ENCODE measurements at regions not wholly inside any gene's neighbourhood (a gene's known extent, or its start where the extent isn't known, plus 50 kb on each side); places are given as distances from the start of the nearest gene placed in this dataset.
A peak's percentile ranks its signal among the peaks of the same experiment; 100 is the strongest.

- no peaks in the 10 kb centered on the region for H3K27me3 Mint-ChIP-seq (ENCODE audit: low read depth, unreplicated experiment)
- no peak overlapping the region for H3K4me3 Mint-ChIP-seq (ENCODE audit: unreplicated experiment)
These were observed 238.7 kb downstream of the TBL1XR1 start for GRCh38 chr3:176958560-176958959.

GRCh38 chr3:176954517-176954916 is 242.8 kb downstream of the TBL1XR1 start:
- FAIRE-seq, result no peak
- no peak for TF ChIP-seq EZH2 (IDR thresholded peaks at IDR 0.05; ENCODE audit: insufficient read depth, low read length)
- TF ChIP-seq, protein P1, sequence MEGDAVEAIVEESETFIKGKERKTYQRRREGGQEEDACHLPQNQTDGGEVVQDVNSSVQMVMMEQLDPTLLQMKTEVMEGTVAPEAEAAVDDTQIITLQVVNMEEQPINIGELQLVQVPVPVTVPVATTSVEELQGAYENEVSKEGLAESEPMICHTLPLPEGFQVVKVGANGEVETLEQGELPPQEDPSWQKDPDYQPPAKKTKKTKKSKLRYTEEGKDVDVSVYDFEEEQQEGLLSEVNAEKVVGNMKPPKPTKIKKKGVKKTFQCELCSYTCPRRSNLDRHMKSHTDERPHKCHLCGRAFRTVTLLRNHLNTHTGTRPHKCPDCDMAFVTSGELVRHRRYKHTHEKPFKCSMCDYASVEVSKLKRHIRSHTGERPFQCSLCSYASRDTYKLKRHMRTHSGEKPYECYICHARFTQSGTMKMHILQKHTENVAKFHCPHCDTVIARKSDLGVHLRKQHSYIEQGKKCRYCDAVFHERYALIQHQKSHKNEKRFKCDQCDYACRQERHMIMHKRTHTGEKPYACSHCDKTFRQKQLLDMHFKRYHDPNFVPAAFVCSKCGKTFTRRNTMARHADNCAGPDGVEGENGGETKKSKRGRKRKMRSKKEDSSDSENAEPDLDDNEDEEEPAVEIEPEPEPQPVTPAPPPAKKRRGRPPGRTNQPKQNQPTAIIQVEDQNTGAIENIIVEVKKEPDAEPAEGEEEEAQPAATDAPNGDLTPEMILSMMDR (IDR thresholded peaks at IDR 0.05; ENCODE audit: insufficient read depth, low read depth, low read length), result no peak

More at GRCh38 chr3:176958560-176958959, 238.7 kb downstream of the TBL1XR1 start:
- Mint-ChIP-seq H3K9me3 (ENCODE audit: unreplicated experiment) (no peaks in the 10 kb centered on the region), H3K27ac (ENCODE audit: unreplicated experiment) (no peak overlapping the region), H3K4me1 (ENCODE audit: low read depth, unreplicated experiment) (peaks cover 13% of the 10 kb centered on the region), H3K36me3 (ENCODE audit: low read depth, unreplicated experiment) (no peaks in the 10 kb centered on the region)
- TF ChIP-seq, protein P1 (IDR thresholded peaks at IDR 0.05; ENCODE audit: insufficient read depth, low read depth, low read length), result no peak
- no peak for TF ChIP-seq EZH2 (IDR thresholded peaks at IDR 0.05; ENCODE audit: insufficient read depth, low read length)
- DNase-seq (ENCODE audit: low read depth) (no peak), FAIRE-seq (no peak)
- H3K9me3 ChIP-seq (ENCODE audit: insufficient read depth, low read depth, low read length), result no peaks in the 10 kb centered on the region
- H3K79me2 ChIP-seq (ENCODE audit: insufficient read depth, low read length), result no peaks in the 10 kb centered on the region
- H3K4me1 ChIP-seq (ENCODE audit: insufficient read depth, low read length), result no peaks in the 10 kb centered on the region
- H3K27me3 ChIP-seq (ENCODE audit: insufficient read depth, low read length), result no peaks in the 10 kb centered on the region
- no peaks in the 10 kb centered on the region for H4K20me1 ChIP-seq (ENCODE audit: insufficient read depth, low read length)
- H3K9ac ChIP-seq (ENCODE audit: low read length), result no peak overlapping the region
- no peaks in the 10 kb centered on the region for H3K36me3 ChIP-seq (ENCODE audit: insufficient read depth, low read length)
- no peak overlapping the region for H3K27ac ChIP-seq (ENCODE audit: low read depth, low read length)
- H3K4me3 ChIP-seq (ENCODE audit: insufficient read depth, low read depth, low read length), result no peak overlapping the region
- no peak overlapping the region for H3K4me2 ChIP-seq (ENCODE audit: low read length)
- no peak overlapping the region for H2AFZ ChIP-seq (ENCODE audit: low read depth, low read length)

DNA sequence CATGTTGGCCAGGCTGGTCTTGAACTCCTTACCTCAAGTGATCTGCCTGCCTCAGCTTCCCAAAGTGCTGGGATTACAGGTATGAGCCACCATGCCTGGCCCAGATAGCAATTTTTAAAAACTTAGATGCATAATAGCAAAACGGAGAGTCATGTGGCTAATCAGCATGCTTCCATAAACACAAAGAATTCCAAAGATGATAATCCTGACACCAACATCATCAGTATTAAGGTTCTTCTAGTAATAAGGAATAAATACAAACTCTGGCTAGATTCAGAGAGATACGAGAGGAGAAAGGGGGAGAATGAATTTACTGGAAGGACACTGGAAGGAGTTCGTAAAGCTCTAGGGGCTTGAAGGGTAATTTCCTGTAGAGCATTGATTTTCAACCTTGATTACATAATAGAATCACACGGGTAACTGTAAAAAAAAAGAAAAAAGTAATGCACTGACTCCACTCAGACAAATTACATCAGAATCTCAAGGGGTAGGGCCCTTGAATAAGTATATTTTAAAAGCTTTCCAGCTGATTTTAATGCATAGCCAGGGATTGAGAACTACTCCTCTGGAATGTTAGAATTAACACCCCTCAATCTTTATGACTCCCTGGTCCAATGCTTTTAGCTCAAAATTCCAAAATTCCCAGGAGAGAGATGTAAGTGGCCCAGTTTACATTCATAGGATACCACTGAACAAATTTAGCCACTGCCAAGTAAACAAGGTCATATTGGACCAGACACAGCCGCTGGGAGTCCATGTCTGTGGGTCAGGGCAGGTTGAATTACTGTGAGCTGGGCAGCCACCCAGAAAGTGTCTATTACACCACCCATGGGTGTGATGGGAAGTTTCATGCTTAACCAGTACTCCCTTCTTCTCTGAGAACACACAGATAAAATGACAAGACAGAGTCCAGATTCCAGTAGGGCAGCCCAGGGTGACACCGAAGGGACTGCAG is 243.9 kb downstream of the TBL1XR1 start:
- H3K4me3 ChIP-seq (ENCODE audit: insufficient read depth, low read depth, low read length), result no peak overlapping the region
- no peaks in the 10 kb centered on the region for H3K9me3 Mint-ChIP-seq (ENCODE audit: unreplicated experiment)
- H3K4me1 ChIP-seq (ENCODE audit: insufficient read depth, low read length), result peaks cover 23% of the 10 kb centered on the region
- no peaks in the 10 kb centered on the region for H3K9me3 ChIP-seq (ENCODE audit: insufficient read depth, low read depth, low read length)
- peaks cover 28% of the 10 kb centered on the region for H3K4me1 Mint-ChIP-seq (ENCODE audit: low read depth, unreplicated experiment)
- no peak overlapping the region for H3K9ac ChIP-seq (ENCODE audit: low read length)
- no peaks in the 10 kb centered on the region for H3K27me3 Mint-ChIP-seq (ENCODE audit: low read depth, unreplicated experiment)
- H3K36me3 ChIP-seq (ENCODE audit: insufficient read depth, low read length), result no peaks in the 10 kb centered on the region
- no peak for TF ChIP-seq EZH2 (IDR thresholded peaks at IDR 0.05; ENCODE audit: insufficient read depth, low read length)
- TF ChIP-seq, protein P1 (IDR thresholded peaks at IDR 0.05; ENCODE audit: insufficient read depth, low read depth, low read length), result no peak
- no peak overlapping the region for H3K27ac Mint-ChIP-seq (ENCODE audit: unreplicated experiment)
- H3K36me3 Mint-ChIP-seq (ENCODE audit: low read depth, unreplicated experiment), result no peaks in the 10 kb centered on the region
- no peak overlapping the region for H3K4me2 ChIP-seq (ENCODE audit: low read length)
- no peaks in the 10 kb centered on the region for H3K27me3 ChIP-seq (ENCODE audit: insufficient read depth, low read length)
- H2AFZ ChIP-seq (ENCODE audit: low read depth, low read length), result no peak overlapping the region
- H4K20me1 ChIP-seq (ENCODE audit: insufficient read depth, low read length), result no peaks in the 10 kb centered on the region
- no peaks in the 10 kb centered on the region for H3K79me2 ChIP-seq (ENCODE audit: insufficient read depth, low read length)
- peak; percentile 51 for DNase-seq (ENCODE audit: low read depth)
- peak; percentile 29 for FAIRE-seq
- no peak overlapping the region for H3K4me3 Mint-ChIP-seq (ENCODE audit: unreplicated experiment)
- H3K27ac ChIP-seq (ENCODE audit: low read depth, low read length), result no peak overlapping the region

More at GRCh38 chr3:176954517-176954916, 242.8 kb downstream of the TBL1XR1 start:
- H2AFZ ChIP-seq (ENCODE audit: low read depth, low read length), result no peak overlapping the region
- Mint-ChIP-seq H3K4me1 (ENCODE audit: low read depth, unreplicated experiment) (peaks cover 28% of the 10 kb centered on the region), H3K36me3 (ENCODE audit: low read depth, unreplicated experiment) (no peaks in the 10 kb centered on the region), H3K9me3 (ENCODE audit: unreplicated experiment) (no peaks in the 10 kb centered on the region), H3K27ac (ENCODE audit: unreplicated experiment) (no peak overlapping the region), H3K4me3 (ENCODE audit: unreplicated experiment) (no peak overlapping the region), H3K27me3 (ENCODE audit: low read depth, unreplicated experiment) (no peaks in the 10 kb centered on the region)
- H3K27me3 ChIP-seq (ENCODE audit: insufficient read depth, low read length), result no peaks in the 10 kb centered on the region
- no peak overlapping the region for H3K4me3 ChIP-seq (ENCODE audit: insufficient read depth, low read depth, low read length)
- no peak overlapping the region for H3K27ac ChIP-seq (ENCODE audit: low read depth, low read length)
- H3K36me3 ChIP-seq (ENCODE audit: insufficient read depth, low read length), result no peaks in the 10 kb centered on the region
- H3K4me2 ChIP-seq (ENCODE audit: low read length), result no peak overlapping the region
- no peak for DNase-seq (ENCODE audit: low read depth)
- no peaks in the 10 kb centered on the region for H4K20me1 ChIP-seq (ENCODE audit: insufficient read depth, low read length)
- no peaks in the 10 kb centered on the region for H3K9me3 ChIP-seq (ENCODE audit: insufficient read depth, low read depth, low read length)
- H3K9ac ChIP-seq (ENCODE audit: low read length), result no peak overlapping the region
- no peaks in the 10 kb centered on the region for H3K79me2 ChIP-seq (ENCODE audit: insufficient read depth, low read length)
- H3K4me1 ChIP-seq (ENCODE audit: insufficient read depth, low read length), result peaks cover 23% of the 10 kb centered on the region

All from astrocyte (in vitro differentiated cells and primary cell).